HG02884 (cell line): ENCODE measurements at regions not wholly inside any gene's neighbourhood (a gene's known extent, or its start where the extent isn't known, plus 50 kb on each side); places are given as distances from the start of the nearest gene placed in this dataset.

ENCODE experiments used
- ATAC-seq: cut with Tn5 transposase; IDR thresholded peaks from one replicate; pipeline ENCODE4 v1.9.1; 2021; ENCODE audit warnings: mild to moderate bottlenecking, moderate library complexity; ENCODE audit not compliant: unreplicated experiment

- no peak for ATAC-seq
Observed at GRCh38 chr20:58111310-58112016, 117.0 kb downstream of the ANKRD60 start.

- ATAC-seq = no peak
Observed at GRCh38 chr20:58109918-58110635, 118.4 kb downstream of the ANKRD60 start.

GRCh38 chr20:58109126-58109880, 119.2 kb downstream of the ANKRD60 start:
- no peak for ATAC-seq

- no peak for ATAC-seq
Observed at GRCh38 chr20:58107533-58107932, 120.9 kb downstream of the ANKRD60 start.

DNA sequence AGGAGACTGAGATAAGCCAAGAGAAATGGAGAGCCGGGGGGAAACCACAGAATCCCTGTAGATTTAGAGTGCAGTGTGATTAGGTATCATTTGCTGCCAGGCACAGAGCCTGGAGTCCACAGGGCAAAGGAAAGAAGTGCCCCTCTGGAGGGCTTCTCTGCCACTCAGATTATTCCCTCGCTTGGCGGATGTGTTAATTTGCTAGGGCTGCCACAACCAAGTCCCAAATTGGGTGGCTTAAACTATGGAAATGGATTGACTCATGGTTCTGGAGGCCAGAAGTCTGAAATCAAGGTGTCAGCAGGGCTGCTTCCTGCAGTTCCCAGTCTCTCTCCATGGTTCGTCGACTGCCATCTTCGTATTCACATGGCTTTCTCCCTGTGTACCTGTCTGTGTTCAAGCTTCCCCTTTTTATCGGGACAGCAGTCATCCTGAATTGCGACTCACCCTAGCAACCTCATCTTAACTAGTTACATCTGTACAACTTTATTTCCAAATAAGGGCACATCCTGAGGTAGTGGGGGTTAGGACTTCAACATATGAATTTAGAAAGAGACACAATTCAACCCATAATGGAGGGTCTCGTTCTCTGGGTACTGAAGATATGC, 122.2 kb downstream of the ANKRD60 start:
- ATAC-seq = no peak

DNA sequence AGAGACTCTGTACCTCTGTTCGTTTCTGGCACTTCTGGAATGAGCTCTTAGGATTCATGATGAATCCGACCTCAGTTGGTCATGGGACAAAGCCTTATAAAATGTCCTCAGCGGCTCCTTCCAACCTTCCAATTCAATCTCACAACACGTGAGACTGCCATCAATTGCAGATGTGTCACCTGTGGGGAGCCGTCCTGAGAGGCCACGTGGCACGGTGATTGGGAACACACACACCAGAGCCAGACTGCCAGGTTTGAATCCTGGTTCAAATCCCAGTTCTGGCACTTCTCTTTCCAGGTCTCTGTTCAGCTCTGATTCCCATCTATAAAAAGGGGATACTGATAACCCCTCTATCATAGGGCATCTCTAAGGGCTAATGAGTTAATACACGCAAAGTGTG, 124.5 kb downstream of the ANKRD60 start:
- ATAC-seq = no peak

- no peak for ATAC-seq
Observed at GRCh38 chr20:58103517-58103904, 124.9 kb downstream of the ANKRD60 start.

DNA sequence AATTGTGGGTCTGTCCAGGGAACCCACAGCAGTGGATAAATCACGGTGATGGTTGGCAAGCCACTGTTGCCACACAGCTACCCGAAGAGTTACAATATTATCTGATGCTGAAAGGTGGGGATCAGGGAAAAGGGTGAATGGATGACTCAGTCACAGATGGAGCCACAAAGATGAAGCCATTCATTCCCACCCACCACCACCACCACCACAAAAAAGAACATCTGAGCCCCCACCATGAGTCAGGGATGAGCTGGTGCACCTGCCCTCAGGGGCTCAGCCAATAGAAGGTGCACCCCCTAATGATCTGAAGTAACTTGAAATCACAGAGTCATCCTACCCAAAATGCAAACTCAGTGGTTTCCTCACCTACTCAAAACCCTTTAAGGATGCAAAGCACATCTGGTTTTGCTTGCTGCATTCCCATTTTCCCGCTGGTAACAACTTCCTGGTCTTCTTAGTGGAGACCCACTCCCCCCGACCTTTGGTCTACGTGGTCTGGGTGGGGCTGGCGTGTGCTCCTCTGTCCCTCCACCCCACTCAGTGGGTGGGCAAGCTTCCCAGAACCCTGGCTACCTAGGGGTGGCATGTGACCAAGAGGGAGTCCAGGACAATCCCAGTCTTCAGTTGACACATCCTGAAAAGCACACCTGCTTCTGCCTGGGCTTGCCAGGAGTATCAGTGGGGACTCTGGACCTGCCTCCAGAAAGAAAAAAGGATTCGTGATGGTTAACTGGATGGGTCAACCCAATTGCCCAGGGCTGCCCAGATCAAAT, 125.5 kb downstream of the ANKRD60 start:
- ATAC-seq = no peak

GRCh38 chr20:58102261-58102660, 126.2 kb downstream of the ANKRD60 start:
- ATAC-seq = no peak

DNA sequence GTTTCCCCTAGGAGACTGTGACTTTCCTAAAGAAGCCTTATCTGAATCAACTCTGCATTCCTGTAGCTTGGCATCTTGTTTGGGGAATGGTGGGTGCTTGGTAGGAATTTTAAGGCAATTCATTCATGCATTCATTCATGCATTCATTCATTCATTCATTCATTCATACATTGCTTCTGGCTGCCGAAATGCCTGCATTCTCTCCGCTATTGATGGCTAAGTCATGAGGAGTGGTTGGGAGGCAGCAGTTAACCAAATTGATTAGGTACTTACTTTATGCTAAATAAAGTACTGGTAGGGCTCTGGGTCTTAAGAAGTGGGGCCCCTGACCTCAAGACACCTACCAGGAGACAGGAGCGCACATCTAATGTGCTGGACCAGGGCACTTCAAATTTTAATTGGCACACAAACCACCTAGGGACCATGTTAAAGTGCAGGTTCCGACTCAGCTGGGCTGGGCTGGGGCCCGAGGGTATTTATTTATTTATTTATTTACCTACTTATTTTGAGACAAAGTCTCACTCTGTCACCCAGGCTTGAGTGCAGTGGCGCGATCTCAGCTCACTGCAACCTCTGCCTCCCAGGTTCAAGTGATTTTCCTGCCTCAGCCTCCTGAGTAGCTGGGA, 127.6 kb downstream of the ANKRD60 start:
- no peak for ATAC-seq

- no peak for ATAC-seq
Observed at GRCh38 chr20:58099956-58100730, 128.3 kb downstream of the ANKRD60 start.

DNA sequence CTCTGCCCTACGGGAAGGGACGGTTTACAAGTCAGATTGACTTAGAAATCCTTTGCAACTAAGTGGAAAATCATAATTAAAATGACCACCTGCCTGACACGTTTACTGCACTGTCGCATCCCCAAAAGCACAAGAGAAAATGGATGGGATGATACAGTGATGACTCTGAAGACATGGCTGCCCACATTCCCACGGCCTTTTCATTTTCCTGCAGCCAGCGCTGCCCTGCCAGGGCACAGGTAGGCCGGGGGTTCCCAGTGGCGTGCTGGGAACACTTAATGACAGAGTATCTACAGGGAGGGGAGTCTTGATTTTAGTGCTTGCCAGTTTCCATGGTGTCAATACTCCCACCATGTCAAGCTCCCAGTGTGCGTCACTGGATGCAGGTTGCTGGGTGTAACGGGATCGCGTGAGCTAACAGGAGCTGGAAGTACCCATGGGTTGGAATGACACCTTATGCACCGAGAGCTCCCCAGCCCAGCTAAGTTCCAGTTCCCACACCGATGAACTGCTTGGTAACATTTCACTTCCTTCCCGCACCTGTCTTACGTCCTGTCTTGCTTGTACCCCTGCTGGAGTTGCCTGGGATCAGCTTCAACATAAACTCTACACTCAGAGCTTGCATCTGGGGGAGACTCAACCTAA, 129.0 kb downstream of the ANKRD60 start:
- ATAC-seq = no peak

DNA sequence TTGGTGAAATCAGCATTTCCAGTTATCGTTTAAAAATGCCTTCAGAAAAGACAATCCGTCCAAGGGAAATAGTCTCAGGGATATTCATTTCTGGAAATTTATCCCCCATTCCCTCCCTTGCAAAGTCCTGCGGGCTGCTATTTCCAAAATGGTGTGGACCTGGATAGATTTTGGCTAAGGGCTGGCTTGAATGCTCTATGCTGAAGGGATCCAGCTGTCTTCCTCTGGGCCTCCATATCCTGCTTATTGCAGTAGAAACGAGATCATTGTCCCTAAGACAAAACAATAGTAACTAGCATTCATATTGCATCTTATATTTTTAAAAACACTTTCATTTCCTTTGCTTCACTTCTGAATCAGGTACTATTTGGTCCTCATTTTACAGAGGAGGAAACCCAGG, 129.9 kb downstream of the ANKRD60 start:
- ATAC-seq = no peak

DNA sequence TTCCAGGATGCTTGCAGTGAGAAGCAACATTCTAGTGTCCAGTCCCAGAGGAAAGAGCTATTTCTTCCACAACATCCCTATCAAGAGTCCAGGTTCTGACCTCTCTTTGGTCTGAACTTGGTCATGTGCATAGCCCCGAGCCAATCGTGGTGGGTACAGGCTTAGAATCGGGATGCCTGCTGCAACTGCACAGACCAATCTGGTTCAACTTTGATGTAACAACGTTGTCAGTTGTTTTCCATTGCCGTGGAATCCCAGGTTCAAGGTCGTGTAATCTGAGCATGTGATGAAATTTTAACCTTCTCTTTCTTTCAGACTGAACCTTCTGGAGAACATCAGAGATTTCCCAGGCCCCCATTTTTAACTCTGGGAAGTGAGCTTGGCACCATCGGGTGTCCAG, 130.5 kb downstream of the ANKRD60 start:
- no peak for ATAC-seq

DNA sequence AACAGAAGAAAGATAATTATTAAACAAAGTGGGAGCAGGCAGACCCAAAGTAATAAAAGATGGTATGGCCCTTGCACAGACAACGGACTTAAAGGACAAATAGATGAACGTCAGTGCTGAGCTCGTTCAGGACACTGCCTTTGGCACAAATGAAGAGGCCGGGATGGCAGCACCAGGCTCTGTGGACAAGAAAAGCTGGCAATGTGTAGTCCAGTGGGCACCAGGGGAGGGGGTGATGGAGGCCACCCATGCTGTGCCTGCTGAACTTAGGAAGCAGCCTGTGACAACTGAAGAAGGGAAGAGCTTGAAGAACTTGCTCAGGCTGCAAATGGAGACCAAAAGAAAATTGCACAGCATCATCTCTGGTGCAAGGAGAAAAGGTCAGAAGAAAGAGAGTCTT, 131.0 kb downstream of the ANKRD60 start:
- no peak for ATAC-seq

DNA sequence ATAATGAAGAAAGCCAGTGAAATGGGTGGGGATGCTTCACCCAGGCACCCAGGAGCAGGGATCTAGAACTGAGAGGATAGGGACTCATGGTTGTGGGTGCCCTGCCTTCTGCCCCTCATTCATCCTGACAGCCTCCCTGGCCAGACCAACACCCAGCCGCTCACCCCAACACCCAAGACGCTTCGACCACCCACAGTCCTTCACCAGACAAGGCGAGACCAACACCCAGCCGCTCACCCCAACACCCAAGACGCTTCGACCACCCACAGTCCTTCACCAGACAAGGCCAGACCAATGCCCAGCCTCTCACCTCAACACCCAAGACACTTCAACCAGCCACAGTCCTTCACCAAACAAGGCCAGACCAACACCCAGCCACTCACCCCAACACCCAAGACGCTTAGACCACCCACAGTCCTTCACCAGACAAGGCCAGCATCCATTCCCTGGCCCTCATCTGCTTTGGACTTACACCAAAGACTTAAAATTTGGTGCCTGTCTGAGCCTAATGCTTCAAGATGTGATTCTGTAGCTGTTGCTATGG, 131.5 kb downstream of the ANKRD60 start:
- no peak for ATAC-seq

GRCh38 chr20:58094698-58095097, 133.8 kb downstream of the ANKRD60 start:
- ATAC-seq = no peak

- ATAC-seq = no peak
Observed at GRCh38 chr20:58094160-58094559, 134.3 kb downstream of the ANKRD60 start.

DNA sequence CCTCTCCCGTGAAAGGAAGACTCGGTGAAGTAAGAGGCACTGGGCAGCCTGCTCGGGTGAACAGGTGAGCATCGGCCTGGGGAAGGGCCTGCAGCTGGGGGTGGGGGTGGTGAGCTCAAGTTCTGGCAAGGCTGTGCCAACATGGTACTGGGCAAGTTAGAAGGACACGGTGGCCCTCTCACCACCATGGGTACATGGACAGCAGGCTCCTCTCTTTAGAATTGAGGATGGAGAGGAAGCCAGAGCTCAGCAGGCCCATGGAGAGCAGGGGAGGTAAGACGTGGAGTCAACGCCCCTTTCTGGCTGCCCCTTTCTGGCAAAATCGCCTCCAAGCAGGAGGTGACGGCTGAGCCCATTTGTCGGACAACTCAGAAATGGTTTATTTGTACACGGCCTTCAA, 135.6 kb downstream of the ANKRD60 start:
- ATAC-seq = no peak
